ENCODE measurements at regions not wholly inside any gene's neighbourhood (a gene's known extent, or its start where the extent isn't known, plus 50 kb on each side); places are given as distances from the start of the nearest gene placed in this dataset.

- TF ChIP-seq CTCF (IDR thresholded peaks at IDR 0.05) (no peak), EP300 (IDR thresholded peaks at IDR 0.05) (no peak), POLR2A (IDR thresholded peaks at IDR 0.05) (no peak)
Observed at GRCh38 chr7:108637049-108637621, 67.5 kb downstream of the DNAJB9 start.
